Sigmoid colon (tissue), 4 donors: ENCODE measurements at regions not wholly inside any gene's neighbourhood (a gene's known extent, or its start where the extent isn't known, plus 50 kb on each side); places are given as distances from the start of the nearest gene placed in this dataset.

Experiments used
- POLR2A ChIP-seq, 2 donors: fragments of 450-650 bp; IDR thresholded peaks; one replicate each; pipeline ENCODE4 v1.6.1; 2016; ENCODE audit warnings: antibody characterized with exemption in 2 of 2, mild to moderate bottlenecking in 2 of 2, moderate library complexity in 2 of 2
- POLR2AphosphoS5 ChIP-seq, 4 donors: sonication (generic); formaldehyde crosslinking; IDR thresholded peaks; one replicate each; pipeline ENCODE4 v1.6.1; 2017; ENCODE audit warnings: antibody characterized with exemption in 4 of 4
- TF ChIP-seq, protein P1 (sequence below), 4 experiments: fragments of 450-650 bp in 3 of 4; fragments of 200-600 bp in 1 of 4; IDR thresholded peaks; one replicate each; pipeline ENCODE4 v1.5.1; 2016 to 2019; ENCODE audit warnings: antibody characterized with exemption in 4 of 4, mild to moderate bottlenecking in 3 of 4, moderate library complexity in 2 of 4

DNA sequence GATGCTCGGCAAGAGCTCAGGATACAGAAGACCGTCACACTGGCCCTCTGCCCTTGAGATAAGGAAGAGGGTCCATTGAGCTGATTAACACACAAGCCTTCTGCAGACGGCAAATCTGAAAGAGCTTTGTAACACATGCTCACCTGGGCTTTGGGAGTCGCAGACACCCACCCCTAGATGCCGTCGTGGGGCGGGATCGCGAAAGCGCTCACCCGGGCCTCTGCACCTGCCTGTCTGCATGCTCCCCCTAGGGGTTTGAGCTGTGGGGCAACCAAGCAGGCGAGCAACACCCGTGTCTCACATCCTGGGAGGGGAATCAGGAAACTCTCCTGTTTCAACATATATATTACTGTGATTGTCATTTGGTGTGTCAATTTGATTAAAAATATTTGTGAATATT, 99.8 kb upstream of the KCNH7 start:
- TF ChIP-seq, protein P1, sequence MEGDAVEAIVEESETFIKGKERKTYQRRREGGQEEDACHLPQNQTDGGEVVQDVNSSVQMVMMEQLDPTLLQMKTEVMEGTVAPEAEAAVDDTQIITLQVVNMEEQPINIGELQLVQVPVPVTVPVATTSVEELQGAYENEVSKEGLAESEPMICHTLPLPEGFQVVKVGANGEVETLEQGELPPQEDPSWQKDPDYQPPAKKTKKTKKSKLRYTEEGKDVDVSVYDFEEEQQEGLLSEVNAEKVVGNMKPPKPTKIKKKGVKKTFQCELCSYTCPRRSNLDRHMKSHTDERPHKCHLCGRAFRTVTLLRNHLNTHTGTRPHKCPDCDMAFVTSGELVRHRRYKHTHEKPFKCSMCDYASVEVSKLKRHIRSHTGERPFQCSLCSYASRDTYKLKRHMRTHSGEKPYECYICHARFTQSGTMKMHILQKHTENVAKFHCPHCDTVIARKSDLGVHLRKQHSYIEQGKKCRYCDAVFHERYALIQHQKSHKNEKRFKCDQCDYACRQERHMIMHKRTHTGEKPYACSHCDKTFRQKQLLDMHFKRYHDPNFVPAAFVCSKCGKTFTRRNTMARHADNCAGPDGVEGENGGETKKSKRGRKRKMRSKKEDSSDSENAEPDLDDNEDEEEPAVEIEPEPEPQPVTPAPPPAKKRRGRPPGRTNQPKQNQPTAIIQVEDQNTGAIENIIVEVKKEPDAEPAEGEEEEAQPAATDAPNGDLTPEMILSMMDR (IDR thresholded peaks at IDR 0.05) = no peak
- TF ChIP-seq POLR2AphosphoS5 (IDR thresholded peaks at IDR 0.05) (no peak), POLR2A (IDR thresholded peaks at IDR 0.05) (no peak)
